DND-41 (cell line): ENCODE measurements at regions not wholly inside any gene's neighbourhood (a gene's known extent, or its start where the extent isn't known, plus 50 kb on each side); places are given as distances from the start of the nearest gene placed in this dataset.

Experiments used
- ATAC-seq: fragments of 200-7000 bp; cut with Tn5 transposase; 3 replicates; pipeline ENCODE4 v1.9.1; 2021; ENCODE audit warnings: low read depth; ENCODE audit not compliant: insufficient read depth
- DNase-seq: peaks from one replicate; pipeline ENCODE4 v3.0.0-alpha.2; 2020
- H2AFZ ChIP-seq: 2 replicates; pipeline ENCODE4 v1.6.0; 2012; ENCODE audit warnings: low read depth, low read length
- H3K27ac ChIP-seq: 2 replicates; pipeline ENCODE4 v1.5.1; 2012; ENCODE audit warnings: low read length, inconsistent platforms
- H3K27me3 ChIP-seq: fragments of 200-600 bp; sonication (generic); 2 replicates; pipeline ENCODE4 v1.6.0; 2012; ENCODE audit warnings: low read length, mild to moderate bottlenecking, inconsistent platforms; ENCODE audit not compliant: insufficient read depth, poor library complexity
- H3K36me3 ChIP-seq: 2 replicates; pipeline ENCODE4 v1.5.1; 2012; ENCODE audit warnings: low read length, inconsistent platforms; ENCODE audit not compliant: insufficient read depth
- H3K4me1 ChIP-seq: 2 replicates; pipeline ENCODE4 v1.5.1; 2012; ENCODE audit warnings: mild to moderate bottlenecking, low read length; ENCODE audit not compliant: insufficient read depth
- H3K4me2 ChIP-seq: 2 replicates; pipeline ENCODE4 v1.6.0; 2012; ENCODE audit warnings: mild to moderate bottlenecking, moderate library complexity, low read length, inconsistent platforms; ENCODE audit not compliant: insufficient read depth
- H3K4me3 ChIP-seq, 2 experiments: fragments of 200-600 bp in 1 of 2; shearing (Covaris generic) in 1 of 2; 2 replicates each; pipeline ENCODE4 v1.5.1; 2012 to 2016; ENCODE audit warnings: inconsistent platforms in 2 of 2, low read length in 2 of 2, mild to moderate bottlenecking in 2 of 2, low read depth in 1 of 2, moderate library complexity in 1 of 2
- H3K79me2 ChIP-seq: 2 replicates; pipeline ENCODE4 v1.6.0; 2012; ENCODE audit warnings: low read length, inconsistent platforms; ENCODE audit not compliant: insufficient read depth
- H3K9ac ChIP-seq: 2 replicates; pipeline ENCODE4 v1.6.0; 2012; ENCODE audit warnings: low read depth, mild to moderate bottlenecking, inconsistent platforms, low read length, moderate library complexity
- H3K9me3 ChIP-seq: 2 replicates; pipeline ENCODE4 v1.5.1; 2012; ENCODE audit warnings: low read length, moderate library complexity, mild to moderate bottlenecking, inconsistent platforms; ENCODE audit not compliant: insufficient read depth, severe bottlenecking
- H4K20me1 ChIP-seq: 2 replicates; pipeline ENCODE4 v1.6.0; 2012; ENCODE audit warnings: low read length; ENCODE audit not compliant: insufficient read depth
- EZH2 ChIP-seq: IDR thresholded peaks from 3 replicates; pipeline ENCODE4 v1.6.1; 2012; ENCODE audit warnings: borderline replicate concordance, low read depth, mild to moderate bottlenecking, moderate library complexity, low read length, inconsistent platforms; ENCODE audit not compliant: severe bottlenecking
- TF ChIP-seq, protein P1 (sequence below): IDR thresholded peaks from 2 replicates; pipeline ENCODE4 v1.5.1; 2012; ENCODE audit warnings: borderline replicate concordance, low read length, moderate library complexity, mild to moderate bottlenecking; ENCODE audit not compliant: poor library complexity, severe bottlenecking; ENCODE audit errors: extremely low read depth

DNA sequence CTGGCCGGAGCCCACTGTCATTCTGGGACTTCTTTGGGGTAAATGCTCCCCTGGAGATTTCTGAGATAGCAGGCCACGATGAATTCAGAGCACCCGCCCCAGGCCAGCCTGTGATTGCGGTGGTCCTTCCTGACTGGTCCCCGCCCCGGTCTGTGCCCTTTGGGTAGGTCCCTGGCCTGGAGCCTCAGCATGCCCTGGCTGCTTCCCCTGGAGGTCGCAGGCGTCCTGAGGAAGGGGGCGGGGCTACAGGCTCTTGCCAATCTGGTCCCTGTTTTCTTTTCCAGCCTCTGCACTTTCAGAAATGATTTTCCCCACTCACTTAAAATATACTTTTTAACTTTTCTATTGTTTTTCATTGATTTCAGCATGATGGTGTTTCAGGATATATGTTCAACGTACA, 250.2 kb upstream of the ATP10A start:
- no peaks in the 10 kb centered on the region for H4K20me1 ChIP-seq
- no peak overlapping the region for H3K27ac ChIP-seq
- ATAC-seq (no peak), DNase-seq (no peak)
- H3K9ac ChIP-seq, result no peak overlapping the region
- H2AFZ ChIP-seq, result no peak overlapping the region
- H3K79me2 ChIP-seq, result no peaks in the 10 kb centered on the region
- H3K4me1 ChIP-seq, result no peaks in the 10 kb centered on the region
- no peaks in the 10 kb centered on the region for H3K36me3 ChIP-seq
- H3K27me3 ChIP-seq, result no peaks in the 10 kb centered on the region
- no peak overlapping the region for H3K4me2 ChIP-seq
- H3K9me3 ChIP-seq, result no peaks in the 10 kb centered on the region
- H3K4me3 ChIP-seq, result no peak overlapping the region
- no peak for TF ChIP-seq EZH2
- TF ChIP-seq, protein P1, sequence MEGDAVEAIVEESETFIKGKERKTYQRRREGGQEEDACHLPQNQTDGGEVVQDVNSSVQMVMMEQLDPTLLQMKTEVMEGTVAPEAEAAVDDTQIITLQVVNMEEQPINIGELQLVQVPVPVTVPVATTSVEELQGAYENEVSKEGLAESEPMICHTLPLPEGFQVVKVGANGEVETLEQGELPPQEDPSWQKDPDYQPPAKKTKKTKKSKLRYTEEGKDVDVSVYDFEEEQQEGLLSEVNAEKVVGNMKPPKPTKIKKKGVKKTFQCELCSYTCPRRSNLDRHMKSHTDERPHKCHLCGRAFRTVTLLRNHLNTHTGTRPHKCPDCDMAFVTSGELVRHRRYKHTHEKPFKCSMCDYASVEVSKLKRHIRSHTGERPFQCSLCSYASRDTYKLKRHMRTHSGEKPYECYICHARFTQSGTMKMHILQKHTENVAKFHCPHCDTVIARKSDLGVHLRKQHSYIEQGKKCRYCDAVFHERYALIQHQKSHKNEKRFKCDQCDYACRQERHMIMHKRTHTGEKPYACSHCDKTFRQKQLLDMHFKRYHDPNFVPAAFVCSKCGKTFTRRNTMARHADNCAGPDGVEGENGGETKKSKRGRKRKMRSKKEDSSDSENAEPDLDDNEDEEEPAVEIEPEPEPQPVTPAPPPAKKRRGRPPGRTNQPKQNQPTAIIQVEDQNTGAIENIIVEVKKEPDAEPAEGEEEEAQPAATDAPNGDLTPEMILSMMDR, result no peak

DNA sequence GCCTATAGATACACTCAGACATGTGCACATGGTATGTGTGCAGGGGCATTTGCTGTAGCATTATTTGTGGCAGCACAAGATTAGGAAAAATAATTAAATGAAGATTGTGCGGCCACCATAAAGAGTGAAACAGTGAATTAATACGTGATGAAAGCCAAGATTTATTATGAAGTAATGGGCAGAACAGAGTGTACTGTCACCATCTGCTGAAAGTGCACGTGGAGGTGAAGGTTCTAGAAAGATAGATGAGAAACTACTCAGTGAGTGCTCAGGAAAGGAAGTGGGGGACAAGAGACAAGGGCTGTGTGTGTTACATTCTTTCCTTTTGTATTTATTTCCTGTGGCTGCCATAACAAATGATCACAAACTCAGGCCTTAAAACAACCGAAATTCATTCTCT, 246.1 kb upstream of the ATP10A start:
- Histone ChIP-seq H2AFZ (no peak overlapping the region), H3K27ac (no peak overlapping the region), H3K36me3 (no peaks in the 10 kb centered on the region), H3K4me2 (no peak overlapping the region), H3K4me1 (no peaks in the 10 kb centered on the region), H3K79me2 (no peaks in the 10 kb centered on the region), H3K9me3 (no peaks in the 10 kb centered on the region), H3K4me3 (no peak overlapping the region), H4K20me1 (no peaks in the 10 kb centered on the region), H3K27me3 (no peaks in the 10 kb centered on the region), H3K9ac (no peak overlapping the region)
- no peak for ATAC-seq
- TF ChIP-seq, protein P1, result no peak
- TF ChIP-seq EZH2, result no peak
- no peak for DNase-seq

DNA sequence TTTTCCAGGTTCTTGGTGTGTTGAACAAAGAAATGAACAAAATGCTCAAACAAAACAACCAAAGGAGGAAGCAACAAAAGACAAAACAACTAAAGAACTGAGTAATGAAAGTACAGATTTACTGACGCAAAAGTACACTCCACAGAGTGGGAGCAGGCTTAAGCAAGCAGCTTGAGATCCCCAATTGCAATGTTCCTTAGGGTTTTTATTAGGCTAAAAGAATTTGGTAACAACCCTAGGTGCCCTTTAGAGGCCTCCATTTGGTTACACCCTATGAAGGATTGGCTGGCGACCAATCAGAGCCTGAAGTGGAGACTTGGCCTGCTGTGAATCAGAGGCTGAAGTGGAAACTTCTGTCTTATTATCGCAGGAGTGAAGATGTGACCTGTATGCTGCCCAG, 243.4 kb upstream of the ATP10A start:
- Histone ChIP-seq H3K79me2 (no peaks in the 10 kb centered on the region), H3K27ac (no peak overlapping the region), H3K4me3 (no peak overlapping the region), H3K9ac (no peak overlapping the region), H4K20me1 (no peaks in the 10 kb centered on the region), H3K36me3 (no peaks in the 10 kb centered on the region), H3K4me1 (no peaks in the 10 kb centered on the region), H2AFZ (no peak overlapping the region), H3K27me3 (no peaks in the 10 kb centered on the region), H3K4me2 (no peak overlapping the region), H3K9me3 (no peaks in the 10 kb centered on the region)
- ATAC-seq, result no peak
- TF ChIP-seq, protein P1, result no peak
- TF ChIP-seq EZH2, result no peak
- no peak for DNase-seq

GRCh38 chr15:26103002-26103404, 239.9 kb upstream of the ATP10A start:
- no peak for TF ChIP-seq EZH2
- TF ChIP-seq, protein P1, result no peak
- Histone ChIP-seq H4K20me1 (no peaks in the 10 kb centered on the region), H3K4me2 (no peak overlapping the region), H3K27me3 (no peaks in the 10 kb centered on the region), H3K9me3 (no peaks in the 10 kb centered on the region), H3K4me1 (no peaks in the 10 kb centered on the region), H3K27ac (no peak overlapping the region), H3K79me2 (no peaks in the 10 kb centered on the region), H3K36me3 (no peaks in the 10 kb centered on the region), H3K4me3 (no peak overlapping the region), H2AFZ (no peak overlapping the region), H3K9ac (no peak overlapping the region)
- ATAC-seq (no peak), DNase-seq (no peak)
